HG02973 (cell line): ENCODE measurements at regions not wholly inside any gene's neighbourhood (a gene's known extent, or its start where the extent isn't known, plus 50 kb on each side); places are given as distances from the start of the nearest gene placed in this dataset.

Experiments used
- ATAC-seq: cut with Tn5 transposase; IDR thresholded peaks from one replicate; pipeline ENCODE4 v1.9.1; 2021; ENCODE audit warnings: moderate library complexity; ENCODE audit not compliant: unreplicated experiment

GRCh38 chr5:174398171-174398570, 326.2 kb upstream of the MSX2 start:
- no peak for ATAC-seq

- no peak for ATAC-seq
Measured at GRCh38 chr5:174399411-174399810, 325.0 kb upstream of the MSX2 start.

GRCh38 chr5:174400461-174400860, 323.9 kb upstream of the MSX2 start:
- no peak for ATAC-seq

GRCh38 chr5:174401793-174402192, 322.6 kb upstream of the MSX2 start:
- no peak for ATAC-seq

GRCh38 chr5:174402222-174402812, 322.1 kb upstream of the MSX2 start:
- ATAC-seq = no peak

- ATAC-seq = no peak
Measured at GRCh38 chr5:174404848-174405247, 319.5 kb upstream of the MSX2 start.

- no peak for ATAC-seq
Measured at GRCh38 chr5:174409070-174409469, 315.3 kb upstream of the MSX2 start.

- ATAC-seq = no peak
Measured at GRCh38 chr5:174409971-174410370, 314.4 kb upstream of the MSX2 start.

- ATAC-seq = no peak
Measured at GRCh38 chr5:174410716-174411478, 313.5 kb upstream of the MSX2 start.

GRCh38 chr5:174411479-174411819, 312.9 kb upstream of the MSX2 start:
- ATAC-seq = no peak

GRCh38 chr5:174412374-174412773, 312.0 kb upstream of the MSX2 start:
- ATAC-seq = no peak

GRCh38 chr5:174412941-174413340, 311.4 kb upstream of the MSX2 start:
- ATAC-seq = no peak

GRCh38 chr5:174413567-174414314, 310.6 kb upstream of the MSX2 start:
- ATAC-seq = no peak

- ATAC-seq = no peak
Measured at GRCh38 chr5:174414315-174414710, 310.1 kb upstream of the MSX2 start.

- no peak for ATAC-seq
Measured at GRCh38 chr5:174418809-174419539, 305.4 kb upstream of the MSX2 start.

- ATAC-seq = peak; percentile 82
Measured at GRCh38 chr5:174419540-174420132, 304.7 kb upstream of the MSX2 start.

- no peak for ATAC-seq
Measured at GRCh38 chr5:174420651-174421407, 303.6 kb upstream of the MSX2 start.

GRCh38 chr5:174421408-174421805, 303.0 kb upstream of the MSX2 start:
- ATAC-seq = no peak

GRCh38 chr5:174423558-174423957, 300.8 kb upstream of the MSX2 start:
- no peak for ATAC-seq
